ENCODE measurements at regions not wholly inside any gene's neighbourhood (a gene's known extent, or its start where the extent isn't known, plus 50 kb on each side); places are given as distances from the start of the nearest gene placed in this dataset.

- TF ChIP-seq CTCF (IDR thresholded peaks at IDR 0.05), result no peak
- TF ChIP-seq POLR2A (IDR thresholded peaks at IDR 0.05), result no peak
Measured at GRCh38 chr1:83053446-83053845, 945.5 kb downstream of the TTLL7 start.
